ENCODE measurements at regions not wholly inside any gene's neighbourhood (a gene's known extent, or its start where the extent isn't known, plus 50 kb on each side); places are given as distances from the start of the nearest gene placed in this dataset.

- no peak overlapping the region for H3K27ac ChIP-seq (ENCODE audit: insufficient read depth in 1 of 2, low read depth in 1 of 2, low read length in 2 of 2, poor library complexity in 1 of 2, severe bottlenecking in 2 of 2)
- H3K36me3 ChIP-seq (ENCODE audit: control insufficient read depth in 4 of 4, insufficient read depth in 4 of 4, low read length in 3 of 4), result no peaks in the 10 kb centered on the region
- H3K4me3 ChIP-seq (ENCODE audit: control insufficient read depth in 1 of 7, extremely low read depth in 1 of 7, insufficient read depth in 4 of 7, low read depth in 2 of 7, low read length in 6 of 7), result no peak overlapping the region
- POLR2A ChIA-PET, result no interaction called here
- H3K27me3 ChIP-seq (replicated peaks in 2 of 5; ENCODE audit: control insufficient read depth in 4 of 5, insufficient read depth in 5 of 5, low read length in 4 of 5), result no peaks in the 10 kb centered on the region
- H3K9me3 ChIP-seq (ENCODE audit: control extremely low read depth in 1 of 5, control insufficient read depth in 4 of 5, insufficient read depth in 2 of 5, low read depth in 1 of 5, low read length in 4 of 5), result peaks cover 0 to 5% (median 3%) of the 10 kb centered on the region in 5 experiments
- 48% methylated on average over 5 of the region's 5 CpGs for WGBS (ENCODE audit: insufficient coverage)
- H3K4me1 ChIP-seq (ENCODE audit: control extremely low read depth in 1 of 4, control insufficient read depth in 4 of 4, insufficient read depth in 4 of 4, low read length in 3 of 4), result no peaks in the 10 kb centered on the region
- no peak for DNase-seq
- CTCF ChIA-PET, result no interaction called here
Observed at GRCh38 chr17:52762147-52762793, 603.8 kb upstream of the CA10 start.

- no CpG with 5 or more reads among the region's 3 CpGs for WGBS (ENCODE audit: insufficient coverage)
- ChIA-PET POLR2A (no interaction called here), CTCF (no interaction called here)
- no peaks in the 10 kb centered on the region for H3K4me1 ChIP-seq (ENCODE audit: control extremely low read depth in 1 of 4, control insufficient read depth in 4 of 4, insufficient read depth in 4 of 4, low read length in 3 of 4)
- H3K36me3 ChIP-seq (ENCODE audit: control insufficient read depth in 4 of 4, insufficient read depth in 4 of 4, low read length in 3 of 4), result no peaks in the 10 kb centered on the region
- H3K9me3 ChIP-seq (ENCODE audit: control extremely low read depth in 1 of 5, control insufficient read depth in 4 of 5, insufficient read depth in 2 of 5, low read depth in 1 of 5, low read length in 4 of 5), result peaks cover 0 to 5% (median 3%) of the 10 kb centered on the region in 5 experiments
- no peak overlapping the region for H3K27ac ChIP-seq (ENCODE audit: insufficient read depth in 1 of 2, low read depth in 1 of 2, low read length in 2 of 2, poor library complexity in 1 of 2, severe bottlenecking in 2 of 2)
- no peak for DNase-seq
- no peak overlapping the region for H3K4me3 ChIP-seq (ENCODE audit: control insufficient read depth in 1 of 7, extremely low read depth in 1 of 7, insufficient read depth in 4 of 7, low read depth in 2 of 7, low read length in 6 of 7)
- no peaks in the 10 kb centered on the region for H3K27me3 ChIP-seq (replicated peaks in 2 of 5; ENCODE audit: control insufficient read depth in 4 of 5, insufficient read depth in 5 of 5, low read length in 4 of 5)
Observed at GRCh38 chr17:52759864-52760263, 601.4 kb upstream of the CA10 start.

- ChIA-PET POLR2A (no interaction called here), CTCF (no interaction called here)
- no peaks in the 10 kb centered on the region for H3K36me3 ChIP-seq (ENCODE audit: control insufficient read depth in 4 of 4, insufficient read depth in 4 of 4, low read length in 3 of 4)
- H3K4me1 ChIP-seq (ENCODE audit: control extremely low read depth in 1 of 4, control insufficient read depth in 4 of 4, insufficient read depth in 4 of 4, low read length in 3 of 4), result no peaks in the 10 kb centered on the region
- no peak for DNase-seq
- no peak overlapping the region for H3K27ac ChIP-seq (ENCODE audit: insufficient read depth in 1 of 2, low read depth in 1 of 2, low read length in 2 of 2, poor library complexity in 1 of 2, severe bottlenecking in 2 of 2)
- H3K27me3 ChIP-seq (replicated peaks in 2 of 5; ENCODE audit: control insufficient read depth in 4 of 5, insufficient read depth in 5 of 5, low read length in 4 of 5), result no peaks in the 10 kb centered on the region
- H3K4me3 ChIP-seq (ENCODE audit: control insufficient read depth in 1 of 7, extremely low read depth in 1 of 7, insufficient read depth in 4 of 7, low read depth in 2 of 7, low read length in 6 of 7), result no peak overlapping the region
- WGBS (ENCODE audit: insufficient coverage), result no CpG with 5 or more reads among the region's 1 CpG
- peaks cover 0 to 2% (median under 1%) of the 10 kb centered on the region in 5 experiments for H3K9me3 ChIP-seq (ENCODE audit: control extremely low read depth in 1 of 5, control insufficient read depth in 4 of 5, insufficient read depth in 2 of 5, low read depth in 1 of 5, low read length in 4 of 5)
Observed at GRCh38 chr17:52758481-52758880, 600.0 kb upstream of the CA10 start.

- Histone ChIP-seq H3K4me1 (ENCODE audit: control extremely low read depth in 1 of 4, control insufficient read depth in 4 of 4, insufficient read depth in 4 of 4, low read length in 3 of 4) (no peaks in the 10 kb centered on the region), H3K4me3 (ENCODE audit: control insufficient read depth in 1 of 7, extremely low read depth in 1 of 7, insufficient read depth in 4 of 7, low read depth in 2 of 7, low read length in 6 of 7) (no peak overlapping the region), H3K9me3 (ENCODE audit: control extremely low read depth in 1 of 5, control insufficient read depth in 4 of 5, insufficient read depth in 2 of 5, low read depth in 1 of 5, low read length in 4 of 5) (peaks cover 0 to 1% (median 0%) of the 10 kb centered on the region in 5 experiments), H3K27ac (ENCODE audit: insufficient read depth in 1 of 2, low read depth in 1 of 2, low read length in 2 of 2, poor library complexity in 1 of 2, severe bottlenecking in 2 of 2) (no peak overlapping the region), H3K27me3 (replicated peaks in 2 of 5; ENCODE audit: control insufficient read depth in 4 of 5, insufficient read depth in 5 of 5, low read length in 4 of 5) (no peaks in the 10 kb centered on the region), H3K36me3 (ENCODE audit: control insufficient read depth in 4 of 4, insufficient read depth in 4 of 4, low read length in 3 of 4) (no peaks in the 10 kb centered on the region)
- DNase-seq, result no peak
- POLR2A ChIA-PET, result no interaction called here
- CTCF ChIA-PET, result no interaction called here
Observed at GRCh38 chr17:52756746-52757145, 598.2 kb upstream of the CA10 start.

- no peaks in the 10 kb centered on the region for H3K9me3 ChIP-seq (ENCODE audit: control extremely low read depth in 1 of 5, control insufficient read depth in 4 of 5, insufficient read depth in 2 of 5, low read depth in 1 of 5, low read length in 4 of 5)
- H3K27me3 ChIP-seq (replicated peaks in 2 of 5; ENCODE audit: control insufficient read depth in 4 of 5, insufficient read depth in 5 of 5, low read length in 4 of 5), result no peaks in the 10 kb centered on the region
- H3K27ac ChIP-seq (ENCODE audit: insufficient read depth in 1 of 2, low read depth in 1 of 2, low read length in 2 of 2, poor library complexity in 1 of 2, severe bottlenecking in 2 of 2), result no peak overlapping the region
- H3K4me1 ChIP-seq (ENCODE audit: control extremely low read depth in 1 of 4, control insufficient read depth in 4 of 4, insufficient read depth in 4 of 4, low read length in 3 of 4), result no peaks in the 10 kb centered on the region
- WGBS (ENCODE audit: insufficient coverage), result 100% methylated on average over 3 of the region's 4 CpGs
- CTCF ChIA-PET, result no interaction called here
- no peak overlapping the region for H3K4me3 ChIP-seq (ENCODE audit: control insufficient read depth in 1 of 7, extremely low read depth in 1 of 7, insufficient read depth in 4 of 7, low read depth in 2 of 7, low read length in 6 of 7)
- POLR2A ChIA-PET, result no interaction called here
- no peak for DNase-seq
- H3K36me3 ChIP-seq (ENCODE audit: control insufficient read depth in 4 of 4, insufficient read depth in 4 of 4, low read length in 3 of 4), result no peaks in the 10 kb centered on the region
Observed at GRCh38 chr17:52754838-52755237, 596.3 kb upstream of the CA10 start.

GRCh38 chr17:52751051-52751450 is 592.5 kb upstream of the CA10 start:
- POLR2A ChIA-PET, result no interaction called here
- Histone ChIP-seq H3K4me1 (ENCODE audit: control extremely low read depth in 1 of 4, control insufficient read depth in 4 of 4, insufficient read depth in 4 of 4, low read length in 3 of 4) (no peaks in the 10 kb centered on the region), H3K27ac (ENCODE audit: insufficient read depth in 1 of 2, low read depth in 1 of 2, low read length in 2 of 2, poor library complexity in 1 of 2, severe bottlenecking in 2 of 2) (no peak overlapping the region), H3K9me3 (ENCODE audit: control extremely low read depth in 1 of 5, control insufficient read depth in 4 of 5, insufficient read depth in 2 of 5, low read depth in 1 of 5, low read length in 4 of 5) (no peaks in the 10 kb centered on the region), H3K27me3 (replicated peaks in 2 of 5; ENCODE audit: control insufficient read depth in 4 of 5, insufficient read depth in 5 of 5, low read length in 4 of 5) (no peaks in the 10 kb centered on the region), H3K4me3 (ENCODE audit: control insufficient read depth in 1 of 7, extremely low read depth in 1 of 7, insufficient read depth in 4 of 7, low read depth in 2 of 7, low read length in 6 of 7) (peak overlapping the region in 1 of 7 experiments; percentile 1), H3K36me3 (ENCODE audit: control insufficient read depth in 4 of 4, insufficient read depth in 4 of 4, low read length in 3 of 4) (no peaks in the 10 kb centered on the region)
- DNase-seq, result no peak
- 95% methylated on average over 2 of the region's 3 CpGs for WGBS (ENCODE audit: insufficient coverage)
- CTCF ChIA-PET, result no interaction called here

GRCh38 chr17:52744179-52744578 is 585.7 kb upstream of the CA10 start:
- no peaks in the 10 kb centered on the region for H3K27me3 ChIP-seq (replicated peaks in 2 of 5; ENCODE audit: control insufficient read depth in 4 of 5, insufficient read depth in 5 of 5, low read length in 4 of 5)
- H3K9me3 ChIP-seq (ENCODE audit: control extremely low read depth in 1 of 5, control insufficient read depth in 4 of 5, insufficient read depth in 2 of 5, low read depth in 1 of 5, low read length in 4 of 5), result no peaks in the 10 kb centered on the region
- no peaks in the 10 kb centered on the region for H3K4me1 ChIP-seq (ENCODE audit: control extremely low read depth in 1 of 4, control insufficient read depth in 4 of 4, insufficient read depth in 4 of 4, low read length in 3 of 4)
- no peak overlapping the region for H3K4me3 ChIP-seq (ENCODE audit: control insufficient read depth in 1 of 7, extremely low read depth in 1 of 7, insufficient read depth in 4 of 7, low read depth in 2 of 7, low read length in 6 of 7)
- DNase-seq, result no peak
- ChIA-PET POLR2A (no interaction called here), CTCF (no interaction called here)
- H3K27ac ChIP-seq (ENCODE audit: insufficient read depth in 1 of 2, low read depth in 1 of 2, low read length in 2 of 2, poor library complexity in 1 of 2, severe bottlenecking in 2 of 2), result no peak overlapping the region
- H3K36me3 ChIP-seq (ENCODE audit: control insufficient read depth in 4 of 4, insufficient read depth in 4 of 4, low read length in 3 of 4), result no peaks in the 10 kb centered on the region
- WGBS (ENCODE audit: insufficient coverage), result 80% methylated on average over 1 of the region's 3 CpGs
